Colonic mucosa (tissue), 4 donors: ENCODE measurements at regions not wholly inside any gene's neighbourhood (a gene's known extent, or its start where the extent isn't known, plus 50 kb on each side); places are given as distances from the start of the nearest gene placed in this dataset.
"Not testable (repeated sequence)": the region's sequence is repeated elsewhere in the genome, so short reads cannot be mapped to it uniquely, and the experiment has no call there.

Source experiments
- DNase-seq: peaks from one replicate; pipeline ENCODE4 v3.0.0-alpha.2; 2020
- H3K27ac ChIP-seq: fragments of 200-600 bp; one replicate; pipeline ENCODE4 v1.8.0; 2021
- H3K27me3 ChIP-seq: fragments of 200-600 bp; one replicate; pipeline ENCODE4 v1.8.0; 2021
- H3K36me3 ChIP-seq: fragments of 200-600 bp; one replicate; pipeline ENCODE4 v1.8.0; 2021
- H3K4me1 ChIP-seq: fragments of 200-600 bp; one replicate; pipeline ENCODE4 v1.8.0; 2021; ENCODE audit warnings: mild to moderate bottlenecking
- H3K4me3 ChIP-seq: fragments of 200-600 bp; one replicate; pipeline ENCODE4 v1.8.0; 2021
- H3K9ac ChIP-seq, 2 donors: one replicate each; pipeline ENCODE4 v1.7.0; 2013; ENCODE audit warnings: control low read depth in 2 of 2, low read depth in 2 of 2, low read length in 2 of 2
- H3K9me3 ChIP-seq: fragments of 200-600 bp; one replicate; pipeline ENCODE4 v1.8.0; 2021
- intact Hi-C: fragments of 100-400 bp; cut with DNase I; formaldehyde crosslinking; loops from one replicate; pipeline ENCODE4 v1.14.1; 2022
- TF ChIP-seq, protein P1 (sequence below): fragments of 200-600 bp; IDR thresholded peaks from one replicate; pipeline ENCODE4 v1.8.0; 2022; ENCODE audit warnings: antibody characterized with exemption, mild to moderate bottlenecking
- donor health status: healthy.
- donor health status: DM: no; HTN: no; CAD: no.
- donor health status: DM: no; HTN: no; CAD: no.

DNA sequence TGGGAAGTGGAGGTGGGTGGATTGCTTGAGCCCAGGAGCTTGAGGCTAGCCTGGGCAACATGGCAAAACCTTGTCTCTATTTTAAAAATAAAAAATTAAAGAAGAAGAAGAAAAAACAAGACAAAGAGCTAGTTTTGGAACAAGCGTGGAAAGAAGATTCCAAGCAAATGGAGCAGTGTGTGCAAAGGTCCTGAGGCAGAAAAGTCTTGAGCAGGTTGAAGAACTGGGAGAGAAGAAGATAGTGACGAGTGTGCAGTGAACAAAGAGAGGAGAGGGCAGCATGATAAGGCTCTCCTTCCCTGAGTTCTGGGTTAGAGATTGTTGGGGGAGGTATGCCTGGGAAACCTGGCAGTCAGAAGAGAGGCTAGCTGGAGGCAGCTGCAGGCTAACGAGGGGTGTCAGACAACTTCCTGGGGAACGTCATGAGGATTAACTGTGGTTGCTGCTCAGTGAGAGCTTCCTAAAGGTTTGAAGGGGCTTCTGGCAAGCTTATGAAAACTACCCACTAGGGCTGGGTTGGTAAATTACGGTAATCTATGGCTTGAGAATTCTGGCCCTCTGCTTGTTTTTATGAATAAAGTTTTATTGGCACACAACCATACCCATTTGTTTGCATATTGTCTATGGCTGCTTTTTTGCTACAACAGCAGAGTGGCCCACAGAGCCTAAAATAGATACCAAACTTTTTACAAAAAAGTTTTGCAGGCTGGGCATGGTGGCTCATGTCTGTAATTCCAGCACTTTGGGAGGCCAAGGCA lies 128.9 kb downstream of the ZFP64 start:
- Histone ChIP-seq H3K4me3 (no peak overlapping the region), H3K9me3 (no peaks in the 10 kb centered on the region), H3K27ac (no peak overlapping the region), H3K4me1 (no peaks in the 10 kb centered on the region), H3K9ac (no peak overlapping the region), H3K36me3 (no peaks in the 10 kb centered on the region), H3K27me3 (no peaks in the 10 kb centered on the region)
- TF ChIP-seq, protein P1, sequence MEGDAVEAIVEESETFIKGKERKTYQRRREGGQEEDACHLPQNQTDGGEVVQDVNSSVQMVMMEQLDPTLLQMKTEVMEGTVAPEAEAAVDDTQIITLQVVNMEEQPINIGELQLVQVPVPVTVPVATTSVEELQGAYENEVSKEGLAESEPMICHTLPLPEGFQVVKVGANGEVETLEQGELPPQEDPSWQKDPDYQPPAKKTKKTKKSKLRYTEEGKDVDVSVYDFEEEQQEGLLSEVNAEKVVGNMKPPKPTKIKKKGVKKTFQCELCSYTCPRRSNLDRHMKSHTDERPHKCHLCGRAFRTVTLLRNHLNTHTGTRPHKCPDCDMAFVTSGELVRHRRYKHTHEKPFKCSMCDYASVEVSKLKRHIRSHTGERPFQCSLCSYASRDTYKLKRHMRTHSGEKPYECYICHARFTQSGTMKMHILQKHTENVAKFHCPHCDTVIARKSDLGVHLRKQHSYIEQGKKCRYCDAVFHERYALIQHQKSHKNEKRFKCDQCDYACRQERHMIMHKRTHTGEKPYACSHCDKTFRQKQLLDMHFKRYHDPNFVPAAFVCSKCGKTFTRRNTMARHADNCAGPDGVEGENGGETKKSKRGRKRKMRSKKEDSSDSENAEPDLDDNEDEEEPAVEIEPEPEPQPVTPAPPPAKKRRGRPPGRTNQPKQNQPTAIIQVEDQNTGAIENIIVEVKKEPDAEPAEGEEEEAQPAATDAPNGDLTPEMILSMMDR = no peak
- DNase-seq = no peak
- intact Hi-C loops = no loop called here

DNA sequence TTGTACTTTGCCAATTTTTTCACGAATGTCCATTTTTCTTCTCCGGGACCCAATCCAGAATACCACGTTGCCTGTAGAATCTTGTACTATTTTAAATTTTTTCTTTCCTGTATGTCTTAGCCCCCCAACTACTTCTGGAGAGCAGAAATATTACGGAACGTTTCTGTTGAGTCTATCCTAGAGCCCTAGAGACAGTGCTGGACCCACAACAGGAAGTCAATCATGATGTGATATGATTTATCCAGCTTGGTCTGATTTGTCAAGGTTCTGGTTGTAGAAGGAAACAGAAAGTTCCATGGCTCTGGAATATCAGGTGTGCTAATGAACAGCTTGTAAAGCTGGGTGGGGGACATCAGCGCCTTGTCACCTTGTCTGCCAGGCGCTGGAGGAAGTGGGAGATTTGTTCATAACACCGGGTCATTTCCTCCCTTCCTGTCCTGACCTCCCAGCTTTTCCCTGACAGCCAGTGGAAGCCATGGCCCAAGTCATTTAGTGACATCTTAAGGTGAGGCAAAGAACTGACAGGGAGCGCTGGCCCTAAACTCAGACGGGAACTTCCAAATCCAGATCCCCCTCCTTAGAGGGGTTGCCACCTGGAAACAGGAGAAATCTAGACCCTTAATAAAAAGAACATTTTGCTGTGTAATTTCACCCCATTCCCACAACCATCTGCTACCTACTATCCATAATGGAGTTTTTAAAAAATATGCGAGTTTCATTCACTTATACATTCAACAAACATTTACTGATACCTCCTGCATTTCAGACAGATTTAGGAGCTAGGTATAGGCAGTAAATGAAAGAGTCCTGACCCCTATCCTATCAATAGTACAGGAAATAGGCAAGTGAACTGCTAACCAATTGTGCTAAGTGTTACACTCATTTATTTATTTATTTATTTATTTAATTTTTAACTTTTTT lies 130.5 kb downstream of the ZFP64 start:
- Histone ChIP-seq H3K9me3 (no peaks in the 10 kb centered on the region), H3K9ac (no peak overlapping the region), H3K4me3 (no peak overlapping the region), H3K27me3 (no peaks in the 10 kb centered on the region), H3K4me1 (no peaks in the 10 kb centered on the region), H3K27ac (no peak overlapping the region), H3K36me3 (no peaks in the 10 kb centered on the region)
- TF ChIP-seq, protein P1 = peak; percentile 39
- intact Hi-C loops = no loop called here
- DNase-seq = peak; percentile 20

DNA sequence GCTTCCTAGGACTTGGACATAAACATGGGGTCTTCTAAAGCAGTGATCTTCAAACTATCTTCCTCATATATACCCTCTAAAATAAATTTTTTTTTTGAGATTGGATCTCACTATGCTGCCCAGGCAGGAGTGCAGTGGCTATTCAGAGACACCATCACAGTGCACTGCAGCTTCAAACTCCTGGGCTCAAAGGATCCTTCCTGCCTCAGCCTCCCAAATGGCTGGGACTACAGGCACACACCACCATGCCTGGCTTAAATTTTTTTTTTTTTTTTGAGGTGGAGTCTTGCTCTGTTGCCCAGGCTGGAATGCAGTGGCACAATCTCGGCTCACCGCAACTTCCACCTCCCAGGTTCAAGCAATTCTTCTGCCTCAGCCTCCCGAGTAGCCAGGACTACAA lies 134.4 kb downstream of the ZFP64 start:
- DNase-seq, H3K4me1 ChIP-seq, H3K36me3 ChIP-seq, H3K4me3 ChIP-seq, H3K27ac ChIP-seq, H3K9ac ChIP-seq, H3K9me3 ChIP-seq, H3K27me3 ChIP-seq, intact Hi-C loops: not testable (repeated sequence)

DNA sequence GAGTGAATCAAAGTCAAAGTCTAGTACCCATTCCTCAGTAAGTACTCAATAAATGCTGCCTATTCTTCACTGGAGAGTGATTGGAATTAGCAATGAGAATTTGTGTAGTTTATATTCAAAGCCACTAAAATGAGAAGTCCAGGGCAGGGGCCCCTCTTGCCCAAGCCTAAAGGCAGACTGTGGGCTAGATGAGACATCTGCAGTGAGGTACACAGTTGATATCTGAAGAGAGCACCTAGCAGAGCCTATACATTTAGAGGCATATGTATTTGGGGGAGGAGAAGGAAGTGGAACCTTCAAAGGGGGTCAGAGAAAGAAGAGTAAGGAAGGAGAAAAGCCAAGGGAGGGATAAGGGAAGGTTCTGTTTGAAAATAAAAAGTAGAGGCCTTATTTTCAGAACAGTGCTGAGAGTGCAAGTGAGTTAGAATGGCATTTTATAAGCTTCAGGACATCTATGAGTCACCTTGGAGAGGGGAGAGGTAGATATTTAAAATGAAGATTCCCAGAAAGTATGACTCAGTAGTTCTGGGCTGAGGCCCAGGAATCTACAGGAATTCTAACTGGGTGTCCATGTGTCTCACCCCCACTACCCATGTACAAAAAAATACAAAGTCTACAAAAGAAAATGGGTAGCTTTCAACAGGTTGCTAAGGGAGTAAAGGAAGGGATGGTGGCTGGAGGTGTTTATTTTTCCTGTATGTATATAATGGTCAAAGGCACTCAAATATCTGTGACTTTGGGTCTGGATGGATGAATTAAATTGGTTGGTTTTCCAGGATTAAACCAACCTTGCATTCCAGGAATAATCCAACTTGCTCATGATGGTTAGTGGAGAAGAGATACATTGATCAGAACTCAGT lies 135.1 kb downstream of the ZFP64 start:
- Histone ChIP-seq H3K4me3 (no peak overlapping the region), H3K36me3 (no peaks in the 10 kb centered on the region), H3K27ac (no peak overlapping the region), H3K9ac (no peak overlapping the region), H3K9me3 (no peaks in the 10 kb centered on the region), H3K4me1 (no peaks in the 10 kb centered on the region), H3K27me3 (no peaks in the 10 kb centered on the region)
- TF ChIP-seq, protein P1 = no peak
- intact Hi-C loops = no loop called here
- no peak for DNase-seq

DNA sequence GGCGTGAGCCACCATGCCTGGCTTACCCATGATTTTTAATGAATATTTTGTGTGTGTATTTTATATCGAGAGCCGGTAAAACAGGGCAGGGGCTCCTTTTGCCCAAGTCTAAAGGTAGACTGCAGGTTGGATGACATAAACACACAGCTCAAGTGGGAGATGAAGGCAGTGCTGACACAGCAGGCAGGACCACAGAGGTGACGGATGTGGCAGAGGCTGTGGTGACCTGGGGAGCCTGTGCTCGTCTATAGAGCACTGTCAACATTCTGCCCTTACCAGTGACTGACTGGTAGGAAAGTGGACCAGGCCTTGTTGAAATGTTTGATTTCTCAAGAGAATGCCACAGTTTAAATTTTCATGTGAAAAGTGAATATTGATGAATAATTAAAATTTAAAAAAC lies 137.5 kb downstream of the ZFP64 start:
- no peak overlapping the region for H3K9ac ChIP-seq
- intact Hi-C loops = no loop called here
- TF ChIP-seq, protein P1 = no peak
- no peaks in the 10 kb centered on the region for H3K4me1 ChIP-seq
- no peaks in the 10 kb centered on the region for H3K27me3 ChIP-seq
- H3K36me3 ChIP-seq = no peaks in the 10 kb centered on the region
- no peak for DNase-seq
- H3K9me3 ChIP-seq = no peaks in the 10 kb centered on the region
- H3K4me3 ChIP-seq = no peak overlapping the region
- H3K27ac ChIP-seq = no peak overlapping the region
